ENCODE measurements at regions not wholly inside any gene's neighbourhood (a gene's known extent, or its start where the extent isn't known, plus 50 kb on each side); places are given as distances from the start of the nearest gene placed in this dataset.
A peak's percentile ranks its signal among the peaks of the same experiment; 100 is the strongest.

DNA sequence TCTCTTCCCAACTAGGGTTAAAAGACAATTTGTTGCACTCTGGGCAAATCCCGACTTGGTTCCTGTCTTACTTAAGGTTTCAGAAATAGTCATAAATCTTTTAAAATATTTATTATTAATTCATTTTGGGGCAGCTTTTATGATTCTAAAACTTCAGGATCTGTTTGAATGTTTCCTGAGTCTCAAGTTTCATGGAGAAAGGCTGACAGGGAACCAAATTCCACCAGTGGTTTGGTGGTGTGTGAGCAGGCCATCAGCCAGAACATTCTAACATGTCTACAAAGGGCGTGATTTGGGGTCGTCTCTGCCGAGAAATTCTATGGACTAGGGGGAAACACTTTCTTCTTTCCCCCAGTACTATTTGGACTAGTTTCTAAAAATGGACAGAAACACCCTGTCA lies 366.4 kb downstream of the ZNF521 start:
- no peak for TF ChIP-seq CTCF (IDR thresholded peaks at IDR 0.05; ENCODE audit: low read depth, low read length)
- DNase-seq (ENCODE audit: low read depth, low spot score), result peak; percentile 8
- in situ Hi-C loops (cut with HindIII; ENCODE audit: low sequenced_read_pairs), result no loop called here
- no peak overlapping the region for H3K4me3 ChIP-seq (ENCODE audit: low read depth, low read length)

DNA sequence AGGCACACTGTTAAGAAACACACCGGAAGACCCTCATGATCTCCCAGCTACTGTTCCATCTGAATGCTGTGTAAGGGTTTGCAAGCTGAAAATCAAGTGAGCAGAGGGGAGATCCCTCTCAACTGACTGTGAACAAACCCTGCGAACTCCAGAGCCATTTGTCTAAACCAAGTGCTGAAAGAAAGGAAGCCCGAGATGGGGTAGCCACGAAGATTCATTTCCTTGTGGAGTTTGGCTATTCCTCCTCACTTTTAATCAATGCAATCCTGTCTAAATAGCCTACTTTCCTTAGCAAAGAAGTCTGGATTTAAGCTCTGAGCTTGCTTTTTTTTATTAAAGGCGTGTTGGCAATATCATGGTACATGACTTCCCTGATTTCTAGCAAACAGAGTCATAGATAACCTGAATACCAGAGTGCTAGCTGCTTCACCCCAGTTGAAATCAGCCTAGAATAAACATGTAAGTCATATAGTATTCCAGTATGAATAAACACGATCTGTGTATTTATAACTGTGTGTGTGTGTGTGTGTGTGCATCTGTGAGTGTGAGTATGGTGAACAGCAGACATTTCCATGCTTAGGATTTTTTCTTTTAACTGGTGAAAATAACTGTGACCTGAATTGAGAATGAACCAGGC lies 365.2 kb downstream of the ZNF521 start:
- DNase-seq (ENCODE audit: low read depth, low spot score), result peak; percentile 18
- H3K4me3 ChIP-seq (ENCODE audit: low read depth, low read length), result no peak overlapping the region
- in situ Hi-C loops (cut with HindIII; ENCODE audit: low sequenced_read_pairs), result no loop called here
- no peak for TF ChIP-seq CTCF (IDR thresholded peaks at IDR 0.05; ENCODE audit: low read depth, low read length)

GRCh38 chr18:24987303-24988252 lies 364.4 kb downstream of the ZNF521 start:
- peak; percentile 37 for DNase-seq (ENCODE audit: low read depth, low spot score)
- in situ Hi-C loops (cut with HindIII; ENCODE audit: low sequenced_read_pairs), result no loop called here
- no peak for TF ChIP-seq CTCF (IDR thresholded peaks at IDR 0.05; ENCODE audit: low read depth, low read length)
- H3K4me3 ChIP-seq (ENCODE audit: low read depth, low read length), result no peak overlapping the region

DNA sequence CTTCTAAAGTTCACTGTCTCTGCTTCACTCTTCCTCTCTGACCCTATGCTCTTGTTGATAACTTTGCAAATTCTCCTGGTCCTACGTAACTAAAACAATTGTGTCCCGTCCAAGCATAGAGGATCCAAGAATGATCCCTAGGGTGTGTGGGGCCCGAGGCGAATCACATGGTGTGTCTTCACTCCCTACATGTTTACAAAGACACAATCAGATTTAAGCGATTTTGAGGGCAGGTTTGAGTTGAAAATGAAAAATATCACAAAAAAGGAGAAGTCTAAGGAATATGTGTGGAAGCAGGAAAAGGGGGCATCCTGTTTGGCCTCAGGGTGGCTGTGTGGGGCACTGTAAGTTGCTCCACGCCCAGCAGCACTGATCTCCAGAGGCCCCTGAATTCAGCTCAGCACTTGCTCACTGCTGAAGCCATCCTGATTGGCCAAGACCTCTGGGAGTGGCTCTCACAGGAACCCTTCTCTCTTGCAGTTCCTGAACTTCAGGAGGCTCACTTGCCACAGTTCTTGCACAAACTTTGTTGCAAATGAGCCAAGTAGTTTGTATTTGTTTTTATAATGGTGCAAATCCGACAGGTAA lies 363.6 kb downstream of the ZNF521 start:
- no peak for DNase-seq (ENCODE audit: low read depth, low spot score)
- H3K4me3 ChIP-seq (ENCODE audit: low read depth, low read length), result no peak overlapping the region
- in situ Hi-C loops (cut with HindIII; ENCODE audit: low sequenced_read_pairs), result no loop called here
- no peak for TF ChIP-seq CTCF (IDR thresholded peaks at IDR 0.05; ENCODE audit: low read depth, low read length)

DNA sequence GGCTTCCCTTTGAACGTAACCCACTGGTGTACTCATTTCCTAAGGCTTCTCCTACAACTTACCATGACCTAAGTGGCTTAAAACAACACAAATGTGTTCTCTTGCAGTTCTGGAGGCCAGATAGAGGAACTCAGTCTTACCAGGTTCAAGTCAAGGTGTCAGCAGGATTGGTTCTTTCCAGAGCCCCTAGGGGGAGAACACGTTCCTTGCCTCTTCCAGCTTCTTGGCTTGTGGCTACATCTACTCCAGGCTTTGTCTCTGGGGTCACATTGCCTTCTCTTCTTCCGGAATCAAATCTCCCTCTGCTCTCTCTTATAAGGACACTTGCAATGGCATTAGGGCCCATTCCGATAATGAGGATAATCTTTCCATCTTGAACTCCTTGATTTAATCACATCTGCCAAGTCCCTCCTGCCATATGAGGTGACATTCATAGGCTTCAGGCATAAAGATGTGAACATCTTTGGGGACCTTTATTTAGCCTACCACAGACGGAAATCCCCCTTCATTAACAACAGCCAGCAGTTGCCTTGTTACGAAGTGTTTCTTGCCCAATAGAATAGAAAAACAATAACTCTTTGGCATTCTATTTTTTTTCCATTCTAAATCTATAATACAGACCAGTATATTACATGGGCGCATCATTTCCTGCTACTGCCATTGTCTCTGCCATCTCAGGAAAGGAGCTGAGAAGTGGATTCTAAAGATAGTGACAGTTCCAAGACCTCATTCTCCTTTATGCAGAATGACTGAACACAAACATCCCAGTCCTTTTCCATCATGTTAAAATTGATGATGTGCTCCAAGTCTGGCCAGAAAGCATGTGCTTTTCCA lies 362.0 kb downstream of the ZNF521 start:
- TF ChIP-seq CTCF (IDR thresholded peaks at IDR 0.05; ENCODE audit: low read depth, low read length), result no peak
- no peak overlapping the region for H3K4me3 ChIP-seq (ENCODE audit: low read depth, low read length)
- in situ Hi-C loops (cut with HindIII; ENCODE audit: low sequenced_read_pairs), result no loop called here
- DNase-seq (ENCODE audit: low read depth, low spot score), result no peak

GRCh38 chr18:24990671-24991134 lies 361.3 kb downstream of the ZNF521 start:
- in situ Hi-C loops (cut with HindIII; ENCODE audit: low sequenced_read_pairs), result no loop called here
- TF ChIP-seq CTCF (IDR thresholded peaks at IDR 0.05; ENCODE audit: low read depth, low read length), result no peak
- DNase-seq (ENCODE audit: low read depth, low spot score), result no peak
- no peak overlapping the region for H3K4me3 ChIP-seq (ENCODE audit: low read depth, low read length)
